Endothelial cell of umbilical vein (primary cell): ENCODE measurements at regions not wholly inside any gene's neighbourhood (a gene's known extent, or its start where the extent isn't known, plus 50 kb on each side); places are given as distances from the start of the nearest gene placed in this dataset.

Source experiments
- BruUV-seq: library from RNA; stranded (reverse); fragments of 400-500 nt; replicated peaks from 2 replicates; lab custom pipeline; 2021; lab: Mats Ljungman, UMichigan
- CTCF ChIA-PET: fragments of 300-600, 350-600 bp; sonication (Branson Sonifier 250); formaldehyde crosslinking; loops from one replicate; lab custom pipeline; 2021; ENCODE audit warnings: antibody characterized with exemption, inconsistent platforms; lab: Charles Lee
- POLR2A ChIA-PET: fragments of 300-600, 350-600 bp; sonication (Branson Sonifier 250); formaldehyde crosslinking; loops from one replicate; lab custom pipeline; 2021; ENCODE audit warnings: antibody characterized with exemption, inconsistent platforms; lab: Charles Lee
- DNase-seq: peaks from one replicate; pipeline ENCODE4 v3.0.0-alpha.2; 2011; ENCODE audit warnings: low read depth, low spot score
- FAIRE-seq: peaks from 2 replicates; lab custom pipeline; 2011; peaks lifted over from hg19 to GRCh38; lab: Jason Lieb, UNC
- H2AFZ ChIP-seq: 2 replicates; pipeline ENCODE4 v1.6.0; 2012; ENCODE audit warnings: low read depth, low read length, control low read depth, inconsistent platforms
- H3K27ac ChIP-seq: 2 replicates; pipeline ENCODE4 v1.5.1; 2011; ENCODE audit warnings: low read depth, mild to moderate bottlenecking, control low read depth, low read length, moderate library complexity; ENCODE audit not compliant: insufficient read depth
- H3K27me3 ChIP-seq, 2 experiments: 2 replicates each; pipeline versions ENCODE4 v1.6.0 to v1.6.1; 2011; ENCODE audit warnings: low read length in 2 of 2, mixed read lengths in 1 of 2; ENCODE audit not compliant: control insufficient read depth in 2 of 2, insufficient read depth in 2 of 2
- H3K36me3 ChIP-seq, 2 experiments: 2 replicates in 1 of 2; 3 replicates in 1 of 2; pipeline ENCODE4 v1.5.1; 2011; ENCODE audit warnings: low read length in 2 of 2, mild to moderate bottlenecking in 1 of 2, moderate library complexity in 1 of 2; ENCODE audit not compliant: control insufficient read depth in 2 of 2, insufficient read depth in 2 of 2; ENCODE audit errors: extremely low read depth in 1 of 2
- H3K4me1 ChIP-seq: 3 replicates; pipeline ENCODE4 v1.5.1; 2011; ENCODE audit warnings: mild to moderate bottlenecking, low read length; ENCODE audit not compliant: control insufficient read depth, insufficient read depth; ENCODE audit errors: extremely low read depth
- H3K4me2 ChIP-seq: 2 replicates; pipeline ENCODE4 v1.6.1; 2011; ENCODE audit warnings: low read length, control low read depth, mixed read lengths; ENCODE audit not compliant: insufficient read depth
- H3K4me3 ChIP-seq, 3 experiments: fragments of 200-600 bp in 1 of 3; sonication (generic), shearing (Covaris generic) in 1 of 3; replicated peaks in 1 of 3; 2 replicates each; pipeline ENCODE4 v1.5.1; 2011 to 2016; ENCODE audit warnings: control low read depth in 3 of 3, low read length in 3 of 3, mild to moderate bottlenecking in 2 of 3, inconsistent platforms in 1 of 3, low read depth in 1 of 3, moderate library complexity in 1 of 3; ENCODE audit not compliant: insufficient read depth in 1 of 3
- H3K79me2 ChIP-seq: 2 replicates; pipeline ENCODE4 v1.6.0; 2012; ENCODE audit warnings: low read length, inconsistent platforms; ENCODE audit not compliant: control insufficient read depth, insufficient read depth
- H3K9ac ChIP-seq: replicated peaks from 2 replicates; pipeline ENCODE3; 2011; ENCODE audit warnings: low read length, control low read depth; ENCODE audit not compliant: insufficient read depth; ENCODE audit errors: extremely low read depth
- H3K9me1 ChIP-seq: replicated peaks from 3 replicates; pipeline ENCODE4 v1.6.0; 2011; ENCODE audit warnings: mild to moderate bottlenecking, low read length; ENCODE audit not compliant: control insufficient read depth, insufficient read depth; ENCODE audit errors: extremely low read depth
- H3K9me3 ChIP-seq: replicated peaks from 2 replicates; pipeline ENCODE4 v1.5.1; 2012; ENCODE audit warnings: low read length, inconsistent platforms; ENCODE audit not compliant: control insufficient read depth, insufficient read depth
- H4K20me1 ChIP-seq: replicated peaks from 2 replicates; pipeline ENCODE3; 2011; ENCODE audit warnings: mild to moderate bottlenecking, low read length; ENCODE audit not compliant: control insufficient read depth, insufficient read depth; ENCODE audit errors: extremely low read depth
- EZH2 ChIP-seq: IDR thresholded peaks from 2 replicates; pipeline ENCODE4 v1.6.1; 2012; ENCODE audit warnings: borderline replicate concordance, low read depth, mild to moderate bottlenecking, moderate library complexity, low read length, inconsistent platforms; ENCODE audit not compliant: severe bottlenecking
- FOS ChIP-seq: IDR thresholded peaks from 2 replicates; pipeline ENCODE4 v1.6.1; 2011; ENCODE audit warnings: mild to moderate bottlenecking, low read length, moderate library complexity, borderline replicate concordance; ENCODE audit not compliant: insufficient read depth
- GATA2 ChIP-seq: IDR thresholded peaks from 2 replicates; pipeline ENCODE4 v1.7.0; 2011; ENCODE audit warnings: low read depth, mild to moderate bottlenecking, moderate library complexity, mixed read lengths, low read length; ENCODE audit not compliant: insufficient read length, insufficient read depth
- JUN ChIP-seq: IDR thresholded peaks from 2 replicates; pipeline ENCODE4 v1.6.1; 2011; ENCODE audit warnings: borderline replicate concordance, low read depth; ENCODE audit not compliant: insufficient read length, insufficient read depth
- MYC ChIP-seq: IDR thresholded peaks from one replicate; pipeline ENCODE4 v1.6.1; 2011; ENCODE audit warnings: mild to moderate bottlenecking, low read depth, low read length
- POLR2A ChIP-seq: IDR thresholded peaks from 2 replicates; pipeline ENCODE4 v1.6.1; 2012; ENCODE audit warnings: low read depth, mild to moderate bottlenecking, control low read depth, low read length
- POLR2AphosphoS5 ChIP-seq: IDR thresholded peaks from 2 replicates; pipeline ENCODE4 v1.6.1; 2012; ENCODE audit warnings: low read depth, mild to moderate bottlenecking, control low read depth, low read length, moderate library complexity; ENCODE audit not compliant: insufficient read depth
- dilution Hi-C: fragments of 300-500 bp; cut with MboI; formaldehyde crosslinking; loops from one replicate; pipeline ENCODE4 v1.15.0; 2019; ENCODE audit warnings: low sequenced_read_pairs; ENCODE audit not compliant: extremely low pct_ligation_motif_present
- intact Hi-C: fragments of 100-400 bp; cut with micrococcal nuclease; formaldehyde crosslinking; loops from one replicate; pipeline ENCODE4 v1.10.0; 2022
- TF ChIP-seq, protein P1 (sequence below): IDR thresholded peaks from 2 replicates; pipeline ENCODE4 v1.6.1; 2011; ENCODE audit not compliant: insufficient read depth, insufficient read length
- TF ChIP-seq, protein P2 (sequence below), 2 donors: IDR thresholded peaks; 1 replicate in 1 of 2; 2 replicates in 1 of 2; pipeline ENCODE4 v1.5.1; 2011; ENCODE audit warnings: low read length in 2 of 2, mild to moderate bottlenecking in 2 of 2, moderate library complexity in 2 of 2, control low read depth in 1 of 2, inconsistent platforms in 1 of 2, low read depth in 1 of 2; ENCODE audit not compliant: insufficient read depth in 1 of 2; ENCODE audit errors: extremely low read depth in 1 of 2

DNA sequence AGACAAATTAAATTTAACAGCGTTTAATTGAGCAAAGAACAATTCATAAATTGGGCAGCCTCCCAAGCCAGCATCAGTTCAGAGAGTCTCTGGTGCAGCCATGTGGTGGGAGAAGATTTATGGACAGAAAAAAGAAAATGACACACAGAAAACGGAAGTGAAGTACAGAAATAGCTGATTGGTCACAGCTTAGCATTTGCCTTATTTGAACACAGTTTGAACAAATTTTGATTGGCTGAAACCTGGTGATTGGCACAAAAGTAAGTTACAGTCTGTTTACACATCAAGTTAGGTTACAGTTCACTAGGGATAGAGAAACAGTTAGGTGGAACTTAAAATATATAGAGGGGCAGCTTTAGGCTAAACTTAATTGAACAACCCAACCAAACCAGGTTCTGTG lies 720.1 kb downstream of the TYW1 start:
- dilution Hi-C loops, result no loop called here
- no TSS peak for BruUV-seq

More for the DNA sequence above, 720.1 kb downstream of the TYW1 start:
- no peaks in the 10 kb centered on the region for H4K20me1 ChIP-seq
- H3K4me3 ChIP-seq, result no peak overlapping the region
- DNase-seq (no peak), FAIRE-seq (no peak)
- H3K36me3 ChIP-seq, result no peaks in the 10 kb centered on the region
- H3K4me2 ChIP-seq, result no peak overlapping the region
- H3K9me1 ChIP-seq, result no peaks in the 10 kb centered on the region
- CTCF ChIA-PET, result no interaction called here
- H3K27ac ChIP-seq, result no peak overlapping the region
- H3K79me2 ChIP-seq, result no peaks in the 10 kb centered on the region
- TF ChIP-seq, protein P1, sequence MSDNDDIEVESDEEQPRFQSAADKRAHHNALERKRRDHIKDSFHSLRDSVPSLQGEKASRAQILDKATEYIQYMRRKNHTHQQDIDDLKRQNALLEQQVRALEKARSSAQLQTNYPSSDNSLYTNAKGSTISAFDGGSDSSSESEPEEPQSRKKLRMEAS, result no peak
- TF ChIP-seq POLR2AphosphoS5, result no peak
- no peak for TF ChIP-seq JUN
- no peak for TF ChIP-seq GATA2
- TF ChIP-seq, protein P2, sequence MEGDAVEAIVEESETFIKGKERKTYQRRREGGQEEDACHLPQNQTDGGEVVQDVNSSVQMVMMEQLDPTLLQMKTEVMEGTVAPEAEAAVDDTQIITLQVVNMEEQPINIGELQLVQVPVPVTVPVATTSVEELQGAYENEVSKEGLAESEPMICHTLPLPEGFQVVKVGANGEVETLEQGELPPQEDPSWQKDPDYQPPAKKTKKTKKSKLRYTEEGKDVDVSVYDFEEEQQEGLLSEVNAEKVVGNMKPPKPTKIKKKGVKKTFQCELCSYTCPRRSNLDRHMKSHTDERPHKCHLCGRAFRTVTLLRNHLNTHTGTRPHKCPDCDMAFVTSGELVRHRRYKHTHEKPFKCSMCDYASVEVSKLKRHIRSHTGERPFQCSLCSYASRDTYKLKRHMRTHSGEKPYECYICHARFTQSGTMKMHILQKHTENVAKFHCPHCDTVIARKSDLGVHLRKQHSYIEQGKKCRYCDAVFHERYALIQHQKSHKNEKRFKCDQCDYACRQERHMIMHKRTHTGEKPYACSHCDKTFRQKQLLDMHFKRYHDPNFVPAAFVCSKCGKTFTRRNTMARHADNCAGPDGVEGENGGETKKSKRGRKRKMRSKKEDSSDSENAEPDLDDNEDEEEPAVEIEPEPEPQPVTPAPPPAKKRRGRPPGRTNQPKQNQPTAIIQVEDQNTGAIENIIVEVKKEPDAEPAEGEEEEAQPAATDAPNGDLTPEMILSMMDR (IDR thresholded peaks at IDR 0.05; ENCODE audit: extremely low read depth in 1 of 2, insufficient read depth in 1 of 2, low read depth in 1 of 2, low read length in 2 of 2), result no peak
- no peak for TF ChIP-seq FOS
- TF ChIP-seq POLR2A, result no peak
- no peak for TF ChIP-seq MYC
- TF ChIP-seq EZH2, result no peak
- H3K27me3 ChIP-seq, result no peaks in the 10 kb centered on the region
- H2AFZ ChIP-seq, result no peak overlapping the region
- intact Hi-C loops, result no loop called here
- POLR2A ChIA-PET, result no interaction called here
- H3K4me1 ChIP-seq, result no peaks in the 10 kb centered on the region
- H3K9ac ChIP-seq, result no peak overlapping the region
- peaks cover 6% of the 10 kb centered on the region for H3K9me3 ChIP-seq
